GM12878 (cell line): ENCODE measurements at regions not wholly inside any gene's neighbourhood (a gene's known extent, or its start where the extent isn't known, plus 50 kb on each side); places are given as distances from the start of the nearest gene placed in this dataset.

Experiments used
- CBX5 ChIP-seq: sonication (generic); IDR thresholded peaks from 2 replicates; pipeline ENCODE4 v1.6.1; 2016; ENCODE audit warnings: low read depth, moderate library complexity, mild to moderate bottlenecking, inconsistent platforms
- CHD4 ChIP-seq: fragments of 200-600 bp; sonication (generic); IDR thresholded peaks from 2 replicates; pipeline ENCODE4 v1.6.1; 2016; ENCODE audit warnings: mild to moderate bottlenecking
- CTCF ChIP-seq, 3 experiments: IDR thresholded peaks in 2 of 3; conservative IDR thresholded peaks in 1 of 3; 2 replicates each; pipeline ENCODE4 v1.5.1; 2011; ENCODE audit warnings: low read depth in 3 of 3, low read length in 3 of 3, mild to moderate bottlenecking in 3 of 3, control low read depth in 2 of 3, moderate library complexity in 2 of 3, inconsistent platforms in 1 of 3, mixed read lengths in 1 of 3; ENCODE audit not compliant: control insufficient read depth in 2 of 3, insufficient read depth in 1 of 3; ENCODE audit errors: extremely low read depth in 1 of 3
- ESRRA ChIP-seq: IDR thresholded peaks from 2 replicates; pipeline ENCODE4 v1.6.1; 2012; ENCODE audit warnings: mild to moderate bottlenecking, low read length, improper control_type of control experiment
- PRDM15 ChIP-seq: fragments of 450-650 bp; formaldehyde crosslinking; IDR thresholded peaks from 2 replicates; pipeline ENCODE4 v1.4.0; 2020; ENCODE audit warnings: mild to moderate bottlenecking, moderate library complexity

- TF ChIP-seq CBX5 (no peak), ESRRA (no peak), CHD4 (no peak), PRDM15 (CRISPR knock-in tag) (no peak), CTCF (IDR thresholded peaks at IDR 0.05 in 2 of 3, conservative IDR thresholded peaks at IDR 0.05 in 1 of 3; ENCODE audit: control insufficient read depth in 2 of 3, extremely low read depth in 1 of 3, insufficient read depth in 1 of 3, low read depth in 3 of 3, low read length in 3 of 3) (no peak)
These were observed 137.7 kb upstream of the RASGRP1 start for GRCh38 chr15:38702178-38702912.
